Stimulated activated CD8-positive, alpha-beta memory T cell treated with anti-CD3 and anti-CD28 coated beads, Interleukin-12 subunit alpha, Interleukin-12 subunit beta, amount 100 ng/mL, for 24 hours (primary cell): ENCODE measurements at regions not wholly inside any gene's neighbourhood (a gene's known extent, or its start where the extent isn't known, plus 50 kb on each side); places are given as distances from the start of the nearest gene placed in this dataset.

Experiments used
- DNase-seq: peaks from one replicate; pipeline ENCODE4 v3.0.0-alpha.2; 2020; ENCODE audit errors: extremely low read depth

GRCh38 chr4:181987392-181987791, 255.8 kb upstream of the TENM3 start:
- no peak for DNase-seq

- DNase-seq: no peak
Measured at GRCh38 chr4:181989071-181989470, 254.1 kb upstream of the TENM3 start.

GRCh38 chr4:181991369-181992108, 251.7 kb upstream of the TENM3 start:
- DNase-seq: no peak

- DNase-seq: no peak
Measured at GRCh38 chr4:181998398-181999295, 244.6 kb upstream of the TENM3 start.

- no peak for DNase-seq
Measured at GRCh38 chr4:182000077-182000476, 243.1 kb upstream of the TENM3 start.

GRCh38 chr4:182010876-182011275, 232.3 kb upstream of the TENM3 start:
- no peak for DNase-seq

GRCh38 chr4:182014164-182014563, 229.0 kb upstream of the TENM3 start:
- DNase-seq: no peak

- DNase-seq: no peak
Measured at GRCh38 chr4:182015014-182015413, 228.2 kb upstream of the TENM3 start.

GRCh38 chr4:182015893-182016292, 227.3 kb upstream of the TENM3 start:
- no peak for DNase-seq

- no peak for DNase-seq
Measured at GRCh38 chr4:182017038-182017437, 226.2 kb upstream of the TENM3 start.

- no peak for DNase-seq
Measured at GRCh38 chr4:182018691-182019090, 224.5 kb upstream of the TENM3 start.

- DNase-seq: no peak
Measured at GRCh38 chr4:182019148-182019652, 224.0 kb upstream of the TENM3 start.

- no peak for DNase-seq
Measured at GRCh38 chr4:182022909-182023308, 220.3 kb upstream of the TENM3 start.

- DNase-seq: no peak
Measured at GRCh38 chr4:182023469-182023868, 219.7 kb upstream of the TENM3 start.

GRCh38 chr4:182042945-182043344, 200.3 kb upstream of the TENM3 start:
- no peak for DNase-seq

GRCh38 chr4:182048871-182049270, 194.3 kb upstream of the TENM3 start:
- no peak for DNase-seq

- DNase-seq: no peak
Measured at GRCh38 chr4:182056866-182057265, 186.3 kb upstream of the TENM3 start.

GRCh38 chr4:182062458-182062857, 180.7 kb upstream of the TENM3 start:
- no peak for DNase-seq

- no peak for DNase-seq
Measured at GRCh38 chr4:182062936-182063335, 180.3 kb upstream of the TENM3 start.

GRCh38 chr4:182063651-182064050, 179.6 kb upstream of the TENM3 start:
- DNase-seq: no peak

- no peak for DNase-seq
Measured at GRCh38 chr4:182065255-182065654, 177.9 kb upstream of the TENM3 start.

- DNase-seq: no peak
Measured at GRCh38 chr4:182066037-182066436, 177.2 kb upstream of the TENM3 start.

- no peak for DNase-seq
Measured at GRCh38 chr4:182067828-182068227, 175.4 kb upstream of the TENM3 start.
